ENCODE measurements at regions not wholly inside any gene's neighbourhood (a gene's known extent, or its start where the extent isn't known, plus 50 kb on each side); places are given as distances from the start of the nearest gene placed in this dataset.

- H3K27me3 ChIP-seq (ENCODE audit: control insufficient read depth in 2 of 2, insufficient read depth in 1 of 2, low read length in 1 of 2): no peaks in the 10 kb centered on the region
- H3K4me1 ChIP-seq (ENCODE audit: control insufficient read depth in 2 of 2, insufficient read depth in 2 of 2, low read length in 2 of 2): no peaks in the 10 kb centered on the region
- H3K36me3 ChIP-seq (ENCODE audit: control insufficient read depth in 2 of 2, insufficient read depth in 2 of 2, low read length in 1 of 2): no peaks in the 10 kb centered on the region
- no peaks in the 10 kb centered on the region for H3K9me3 ChIP-seq (ENCODE audit: control insufficient read depth in 2 of 2, insufficient read depth in 1 of 2, low read length in 1 of 2)
- H3K4me3 ChIP-seq (ENCODE audit: low read length in 2 of 2): no peak overlapping the region
- H3K27ac ChIP-seq (ENCODE audit: low read depth in 1 of 2, low read length in 1 of 2): no peak overlapping the region
- DNase-seq (ENCODE audit: low read depth in 6 of 9, low spot score in 9 of 9): no peak
- 89% methylated on average over 6 of the region's 6 CpGs for WGBS
Measured at GRCh38 chr7:91367812-91368578, 103.8 kb downstream of the FZD1 start.

- no peaks in the 10 kb centered on the region for H3K9me3 ChIP-seq (ENCODE audit: control insufficient read depth in 2 of 2, insufficient read depth in 1 of 2, low read length in 1 of 2)
- DNase-seq (ENCODE audit: low read depth in 6 of 9, low spot score in 9 of 9): no peak
- 90% methylated on average over 3 of the region's 3 CpGs for WGBS
- no peaks in the 10 kb centered on the region for H3K27me3 ChIP-seq (ENCODE audit: control insufficient read depth in 2 of 2, insufficient read depth in 1 of 2, low read length in 1 of 2)
- no peak overlapping the region for H3K27ac ChIP-seq (ENCODE audit: low read depth in 1 of 2, low read length in 1 of 2)
- no peaks in the 10 kb centered on the region for H3K36me3 ChIP-seq (ENCODE audit: control insufficient read depth in 2 of 2, insufficient read depth in 2 of 2, low read length in 1 of 2)
- no peak overlapping the region for H3K4me3 ChIP-seq (ENCODE audit: low read length in 2 of 2)
- no peaks in the 10 kb centered on the region for H3K4me1 ChIP-seq (ENCODE audit: control insufficient read depth in 2 of 2, insufficient read depth in 2 of 2, low read length in 2 of 2)
Measured at GRCh38 chr7:91372323-91372722, 108.1 kb downstream of the FZD1 start.

GRCh38 chr7:91373111-91373800, 109.0 kb downstream of the FZD1 start:
- Histone ChIP-seq H3K4me3 (ENCODE audit: low read length in 2 of 2) (no peak overlapping the region), H3K36me3 (ENCODE audit: control insufficient read depth in 2 of 2, insufficient read depth in 2 of 2, low read length in 1 of 2) (no peaks in the 10 kb centered on the region), H3K27ac (ENCODE audit: low read depth in 1 of 2, low read length in 1 of 2) (no peak overlapping the region), H3K9me3 (ENCODE audit: control insufficient read depth in 2 of 2, insufficient read depth in 1 of 2, low read length in 1 of 2) (no peaks in the 10 kb centered on the region), H3K27me3 (ENCODE audit: control insufficient read depth in 2 of 2, insufficient read depth in 1 of 2, low read length in 1 of 2) (no peaks in the 10 kb centered on the region), H3K4me1 (ENCODE audit: control insufficient read depth in 2 of 2, insufficient read depth in 2 of 2, low read length in 2 of 2) (no peaks in the 10 kb centered on the region)
- 56% methylated on average over 4 of the region's 4 CpGs for WGBS
- DNase-seq (ENCODE audit: low read depth in 6 of 9, low spot score in 9 of 9): no peak

- no peak overlapping the region for H3K4me3 ChIP-seq (ENCODE audit: low read length in 2 of 2)
- DNase-seq (ENCODE audit: low read depth in 6 of 9, low spot score in 9 of 9): no peak
- no peak overlapping the region for H3K27ac ChIP-seq (ENCODE audit: low read depth in 1 of 2, low read length in 1 of 2)
- no peaks in the 10 kb centered on the region for H3K4me1 ChIP-seq (ENCODE audit: control insufficient read depth in 2 of 2, insufficient read depth in 2 of 2, low read length in 2 of 2)
- no peaks in the 10 kb centered on the region for H3K36me3 ChIP-seq (ENCODE audit: control insufficient read depth in 2 of 2, insufficient read depth in 2 of 2, low read length in 1 of 2)
- 98% methylated on average over 2 of the region's 2 CpGs for WGBS
- no peaks in the 10 kb centered on the region for H3K27me3 ChIP-seq (ENCODE audit: control insufficient read depth in 2 of 2, insufficient read depth in 1 of 2, low read length in 1 of 2)
- no peaks in the 10 kb centered on the region for H3K9me3 ChIP-seq (ENCODE audit: control insufficient read depth in 2 of 2, insufficient read depth in 1 of 2, low read length in 1 of 2)
Measured at GRCh38 chr7:91374321-91374989, 110.2 kb downstream of the FZD1 start.

- no peak overlapping the region for H3K27ac ChIP-seq (ENCODE audit: low read depth in 1 of 2, low read length in 1 of 2)
- no peak for DNase-seq (ENCODE audit: low read depth in 6 of 9, low spot score in 9 of 9)
- no peaks in the 10 kb centered on the region for H3K9me3 ChIP-seq (ENCODE audit: control insufficient read depth in 2 of 2, insufficient read depth in 1 of 2, low read length in 1 of 2)
- 95% methylated on average over 2 of the region's 2 CpGs for WGBS
- no peaks in the 10 kb centered on the region for H3K27me3 ChIP-seq (ENCODE audit: control insufficient read depth in 2 of 2, insufficient read depth in 1 of 2, low read length in 1 of 2)
- H3K4me3 ChIP-seq (ENCODE audit: low read length in 2 of 2): no peak overlapping the region
- no peaks in the 10 kb centered on the region for H3K4me1 ChIP-seq (ENCODE audit: control insufficient read depth in 2 of 2, insufficient read depth in 2 of 2, low read length in 2 of 2)
- no peaks in the 10 kb centered on the region for H3K36me3 ChIP-seq (ENCODE audit: control insufficient read depth in 2 of 2, insufficient read depth in 2 of 2, low read length in 1 of 2)
Measured at GRCh38 chr7:91375378-91375777, 111.1 kb downstream of the FZD1 start.

- Histone ChIP-seq H3K9me3 (ENCODE audit: control insufficient read depth in 2 of 2, insufficient read depth in 1 of 2, low read length in 1 of 2) (no peaks in the 10 kb centered on the region), H3K27me3 (ENCODE audit: control insufficient read depth in 2 of 2, insufficient read depth in 1 of 2, low read length in 1 of 2) (no peaks in the 10 kb centered on the region), H3K27ac (ENCODE audit: low read depth in 1 of 2, low read length in 1 of 2) (no peak overlapping the region), H3K4me1 (ENCODE audit: control insufficient read depth in 2 of 2, insufficient read depth in 2 of 2, low read length in 2 of 2) (no peaks in the 10 kb centered on the region), H3K4me3 (ENCODE audit: low read length in 2 of 2) (no peak overlapping the region), H3K36me3 (ENCODE audit: control insufficient read depth in 2 of 2, insufficient read depth in 2 of 2, low read length in 1 of 2) (no peaks in the 10 kb centered on the region)
- no peak for DNase-seq (ENCODE audit: low read depth in 6 of 9, low spot score in 9 of 9)
- WGBS: 98% methylated on average over 2 of the region's 2 CpGs
Measured at GRCh38 chr7:91378131-91378530, 113.9 kb downstream of the FZD1 start.

GRCh38 chr7:91379236-91379635, 115.0 kb downstream of the FZD1 start:
- WGBS: 87% methylated on average over 2 of the region's 2 CpGs

GRCh38 chr7:91379991-91380390, 115.8 kb downstream of the FZD1 start:
- 68% methylated on average over 2 of the region's 2 CpGs for WGBS
- Histone ChIP-seq H3K4me3 (ENCODE audit: low read length in 2 of 2) (no peak overlapping the region), H3K4me1 (ENCODE audit: control insufficient read depth in 2 of 2, insufficient read depth in 2 of 2, low read length in 2 of 2) (no peaks in the 10 kb centered on the region), H3K27me3 (ENCODE audit: control insufficient read depth in 2 of 2, insufficient read depth in 1 of 2, low read length in 1 of 2) (no peaks in the 10 kb centered on the region), H3K27ac (ENCODE audit: low read depth in 1 of 2, low read length in 1 of 2) (no peak overlapping the region), H3K36me3 (ENCODE audit: control insufficient read depth in 2 of 2, insufficient read depth in 2 of 2, low read length in 1 of 2) (no peaks in the 10 kb centered on the region), H3K9me3 (ENCODE audit: control insufficient read depth in 2 of 2, insufficient read depth in 1 of 2, low read length in 1 of 2) (no peaks in the 10 kb centered on the region)
- DNase-seq (ENCODE audit: low read depth in 6 of 9, low spot score in 9 of 9): no peak

More at GRCh38 chr7:91379236-91379635, 115.0 kb downstream of the FZD1 start:
- Histone ChIP-seq H3K4me1 (ENCODE audit: control insufficient read depth in 2 of 2, insufficient read depth in 2 of 2, low read length in 2 of 2) (no peaks in the 10 kb centered on the region), H3K36me3 (ENCODE audit: control insufficient read depth in 2 of 2, insufficient read depth in 2 of 2, low read length in 1 of 2) (no peaks in the 10 kb centered on the region), H3K27ac (ENCODE audit: low read depth in 1 of 2, low read length in 1 of 2) (no peak overlapping the region), H3K9me3 (ENCODE audit: control insufficient read depth in 2 of 2, insufficient read depth in 1 of 2, low read length in 1 of 2) (no peaks in the 10 kb centered on the region), H3K4me3 (ENCODE audit: low read length in 2 of 2) (no peak overlapping the region), H3K27me3 (ENCODE audit: control insufficient read depth in 2 of 2, insufficient read depth in 1 of 2, low read length in 1 of 2) (no peaks in the 10 kb centered on the region)
- no peak for DNase-seq (ENCODE audit: low read depth in 6 of 9, low spot score in 9 of 9)

Measured in thymus (tissue), 11 donors.